Epithelial cell of proximal tubule (primary cell): ENCODE measurements at regions not wholly inside any gene's neighbourhood (a gene's known extent, or its start where the extent isn't known, plus 50 kb on each side); places are given as distances from the start of the nearest gene placed in this dataset.

Experiments used
- DNase-seq: peaks from one replicate; pipeline ENCODE4 v3.0.0-alpha.2; 2011; ENCODE audit warnings: low read depth
- H3K4me3 ChIP-seq: 2 replicates; pipeline ENCODE4 v1.5.1; 2011; ENCODE audit warnings: low read depth, mild to moderate bottlenecking, low read length
- TF ChIP-seq, protein P1 (sequence below): conservative IDR thresholded peaks from 2 replicates; pipeline ENCODE4 v1.5.1; 2012; ENCODE audit warnings: low read depth, mild to moderate bottlenecking, low read length

DNA sequence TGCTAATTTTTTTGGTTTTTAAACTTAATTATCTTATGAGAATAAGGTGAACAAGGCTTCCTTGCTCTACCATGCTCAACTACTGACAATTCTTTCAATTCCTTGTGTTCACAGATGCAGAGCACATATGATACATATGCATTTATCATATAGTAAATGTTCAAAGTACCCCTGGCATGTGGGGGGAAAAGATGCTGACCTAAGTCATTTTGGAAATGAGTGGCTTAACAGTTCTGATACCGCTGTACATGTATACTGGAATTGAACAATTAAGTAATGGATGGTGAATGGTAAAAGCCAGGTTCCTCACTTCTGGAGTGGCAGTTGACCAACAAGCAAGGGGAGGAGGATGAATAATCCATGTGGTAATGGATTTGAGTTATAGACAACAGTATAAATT lies 149.6 kb downstream of the NAF1 start:
- H3K4me3 ChIP-seq: no peak overlapping the region
- TF ChIP-seq, protein P1, sequence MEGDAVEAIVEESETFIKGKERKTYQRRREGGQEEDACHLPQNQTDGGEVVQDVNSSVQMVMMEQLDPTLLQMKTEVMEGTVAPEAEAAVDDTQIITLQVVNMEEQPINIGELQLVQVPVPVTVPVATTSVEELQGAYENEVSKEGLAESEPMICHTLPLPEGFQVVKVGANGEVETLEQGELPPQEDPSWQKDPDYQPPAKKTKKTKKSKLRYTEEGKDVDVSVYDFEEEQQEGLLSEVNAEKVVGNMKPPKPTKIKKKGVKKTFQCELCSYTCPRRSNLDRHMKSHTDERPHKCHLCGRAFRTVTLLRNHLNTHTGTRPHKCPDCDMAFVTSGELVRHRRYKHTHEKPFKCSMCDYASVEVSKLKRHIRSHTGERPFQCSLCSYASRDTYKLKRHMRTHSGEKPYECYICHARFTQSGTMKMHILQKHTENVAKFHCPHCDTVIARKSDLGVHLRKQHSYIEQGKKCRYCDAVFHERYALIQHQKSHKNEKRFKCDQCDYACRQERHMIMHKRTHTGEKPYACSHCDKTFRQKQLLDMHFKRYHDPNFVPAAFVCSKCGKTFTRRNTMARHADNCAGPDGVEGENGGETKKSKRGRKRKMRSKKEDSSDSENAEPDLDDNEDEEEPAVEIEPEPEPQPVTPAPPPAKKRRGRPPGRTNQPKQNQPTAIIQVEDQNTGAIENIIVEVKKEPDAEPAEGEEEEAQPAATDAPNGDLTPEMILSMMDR: no peak
- no peak for DNase-seq

DNA sequence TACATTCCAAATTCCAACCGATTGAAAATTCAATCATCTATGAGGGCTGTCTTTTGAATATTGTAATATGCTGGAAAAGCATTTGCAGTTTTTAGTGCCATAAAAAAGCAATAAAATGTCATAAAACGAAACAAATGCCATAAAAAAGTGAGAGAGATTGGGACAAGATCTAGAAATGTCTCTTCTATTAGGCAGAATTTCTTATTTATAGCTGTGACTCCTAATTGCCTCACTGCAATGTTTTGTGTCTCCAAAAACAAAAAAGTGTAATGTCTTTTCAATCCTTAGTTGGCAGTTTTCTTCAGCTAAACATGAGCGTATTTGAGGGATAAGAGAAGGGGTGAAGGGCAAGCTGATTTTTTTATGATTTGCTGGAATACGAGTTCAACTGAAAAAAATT lies 153.9 kb downstream of the NAF1 start:
- TF ChIP-seq, protein P1: no peak
- H3K4me3 ChIP-seq: no peak overlapping the region
- DNase-seq: no peak

DNA sequence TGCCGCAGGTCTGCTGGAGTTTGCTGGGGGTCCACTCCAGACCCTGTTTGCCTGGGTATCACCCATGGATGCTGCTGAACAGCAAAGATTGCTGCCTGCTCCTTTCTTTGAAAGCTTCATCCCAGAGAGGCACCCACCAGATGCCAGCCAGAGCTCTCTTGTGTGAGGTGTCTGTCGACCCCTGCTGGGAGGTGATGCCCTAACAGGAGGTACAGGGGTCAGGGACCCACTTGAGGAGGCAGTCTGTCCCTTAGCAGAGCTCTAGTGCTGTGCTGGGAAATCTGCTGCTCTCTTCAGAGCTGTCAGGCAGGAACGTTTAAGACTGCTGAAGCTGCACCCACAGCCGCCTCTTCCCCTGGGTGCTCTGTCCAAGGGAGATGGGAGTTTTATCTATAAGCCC lies 162.7 kb downstream of the NAF1 start:
- no peak overlapping the region for H3K4me3 ChIP-seq
- TF ChIP-seq, protein P1: no peak

DNA sequence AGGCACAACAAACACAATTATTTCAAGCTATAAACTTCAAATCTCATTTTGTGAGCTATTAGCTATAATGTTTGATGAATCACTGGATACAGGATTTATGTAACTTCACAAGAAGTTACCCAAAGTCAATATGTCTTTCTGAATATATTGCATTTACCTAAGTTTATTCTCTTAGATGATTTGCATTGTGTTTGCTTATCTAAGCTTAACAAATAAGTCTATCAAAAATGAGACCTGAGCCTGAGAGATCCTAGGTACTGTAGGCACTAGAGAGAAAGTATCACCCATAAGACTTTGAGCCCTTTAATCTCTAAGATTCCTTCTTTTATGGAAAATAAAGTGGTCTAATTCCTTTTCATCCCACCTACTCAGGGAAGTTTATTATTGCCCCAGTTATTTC lies 178.2 kb downstream of the NAF1 start:
- H3K4me3 ChIP-seq: no peak overlapping the region
- no peak for DNase-seq
- TF ChIP-seq, protein P1: no peak

More for the DNA sequence above, 162.7 kb downstream of the NAF1 start:
- no peak for DNase-seq

DNA sequence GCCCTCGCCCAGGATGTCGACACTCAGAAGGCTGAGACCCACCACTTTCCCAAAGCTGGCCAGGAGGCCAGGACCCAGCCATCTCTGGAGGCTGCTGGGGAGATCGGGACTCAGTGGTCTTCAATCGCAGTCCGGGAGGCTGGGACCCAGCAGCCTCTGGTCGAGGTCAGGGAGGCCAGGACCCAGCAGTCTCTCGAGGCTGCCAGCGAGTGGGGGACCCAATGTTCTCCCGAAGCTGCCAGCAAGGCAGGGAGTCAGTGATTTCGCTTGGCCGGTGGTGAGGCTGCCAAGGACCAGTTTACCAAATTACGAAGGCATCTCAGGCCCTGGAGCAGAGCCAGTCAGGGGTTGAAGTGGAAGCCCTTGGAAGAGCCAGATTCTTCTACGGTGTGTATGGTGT lies 181.6 kb downstream of the NAF1 start:
- H3K4me3 ChIP-seq: no peak overlapping the region
- DNase-seq: no peak
- TF ChIP-seq, protein P1: no peak

DNA sequence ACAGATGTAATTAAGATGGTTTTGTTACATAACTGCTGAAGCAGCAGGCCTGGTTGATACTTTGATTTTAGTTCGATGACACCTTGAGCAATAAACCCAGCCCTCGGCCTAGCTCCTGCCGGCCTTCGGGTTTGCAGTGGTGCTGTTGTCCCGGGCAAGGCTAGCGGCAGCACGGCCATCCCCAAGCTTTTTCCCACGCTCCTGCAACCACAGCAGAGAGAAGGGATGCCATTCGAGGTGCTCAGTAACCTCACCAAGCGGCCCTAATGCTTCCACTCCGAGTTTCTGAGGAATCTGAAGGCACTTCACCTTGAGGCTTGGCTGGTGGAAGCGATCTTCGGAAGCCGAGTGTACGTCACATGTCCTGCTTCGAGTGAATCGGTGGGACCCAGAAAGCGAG lies 182.1 kb downstream of the NAF1 start:
- no peak overlapping the region for H3K4me3 ChIP-seq
- TF ChIP-seq, protein P1: no peak
- no peak for DNase-seq

DNA sequence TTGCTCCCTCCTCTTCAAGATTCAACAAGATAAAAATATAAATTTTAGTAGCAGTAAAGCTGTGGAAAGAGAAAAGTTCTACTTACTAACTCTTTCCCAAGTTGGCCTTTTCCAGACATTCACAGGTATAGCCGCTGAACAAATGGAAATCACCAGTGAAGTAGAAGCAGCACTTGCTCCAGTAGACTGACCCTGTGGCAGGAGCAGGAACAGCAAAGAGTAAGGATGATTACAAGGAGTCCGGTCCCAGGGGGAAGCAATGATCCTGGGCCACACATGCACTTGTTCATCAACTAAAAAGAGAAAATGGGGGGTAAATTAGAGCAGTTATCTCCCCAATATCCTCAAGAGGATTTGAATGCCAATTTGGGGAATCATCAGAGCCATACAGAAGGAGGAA lies 184.9 kb downstream of the NAF1 start:
- TF ChIP-seq, protein P1: no peak
- no peak overlapping the region for H3K4me3 ChIP-seq
- no peak for DNase-seq
